ENCODE measurements at regions not wholly inside any gene's neighbourhood (a gene's known extent, or its start where the extent isn't known, plus 50 kb on each side); places are given as distances from the start of the nearest gene placed in this dataset.

GRCh38 chr9:27668280-27668679 is 95.0 kb upstream of the C9orf72 start:
- no peak for TF ChIP-seq POLR2A (IDR thresholded peaks at IDR 0.05)
- no peak for TF ChIP-seq CTCF (IDR thresholded peaks at IDR 0.05)

Measured in right lobe of liver (tissue), 4 donors.